ENCODE measurements at regions not wholly inside any gene's neighbourhood (a gene's known extent, or its start where the extent isn't known, plus 50 kb on each side); places are given as distances from the start of the nearest gene placed in this dataset.

GRCh38 chr12:46674800-46675199 is 151.0 kb downstream of the SLC38A4 start:
- Histone ChIP-seq H3K36me3 (ENCODE audit: control insufficient read depth in 1 of 2, insufficient read depth in 2 of 2, low read length in 2 of 2) (no peaks in the 10 kb centered on the region), H3K4me3 (replicated peaks in 1 of 2; ENCODE audit: low read depth in 1 of 2, low read length in 2 of 2) (no peak overlapping the region), H3K4me1 (ENCODE audit: control insufficient read depth in 1 of 2, insufficient read depth in 2 of 2, low read length in 2 of 2) (peaks cover 42 to 44% of the 10 kb centered on the region in 2 experiments), H3K9me3 (ENCODE audit: control insufficient read depth in 1 of 2, insufficient read depth in 1 of 2, low read depth in 1 of 2, low read length in 2 of 2) (no peaks in the 10 kb centered on the region), H3K27ac (ENCODE audit: low read depth, low read length) (peak overlapping the region; percentile 50; the same call in 1 of the 2 replicates), H3K27me3 (ENCODE audit: insufficient read depth, low read length) (no peaks in the 10 kb centered on the region), H3K4me2 (ENCODE audit: low read length) (peak overlapping the region; percentile 54), H2AFZ (ENCODE audit: low read depth, low read length, poor library complexity, severe bottlenecking) (peak overlapping the region; percentile 55), H3K9me2 (ENCODE audit: insufficient read depth) (no peaks in the 10 kb centered on the region), H4K20me1 (ENCODE audit: insufficient read depth) (no peaks in the 10 kb centered on the region), H3K9ac (ENCODE audit: low read length) (0 out of 2 replicates have a peak overlapping the region, but pooled peaks have one; percentile 26), H3K79me2 (ENCODE audit: insufficient read depth, low read length) (no peaks in the 10 kb centered on the region)
- ATAC-seq: peak; percentile 33; the same call in 1 of the 2 replicates
- DNase-seq (ENCODE audit: low read depth, low spot score): no peak
- CTCF ChIA-PET: interaction anchor here (1.1 to 2.7 kb wide), 8 partner anchors 10 to 550 kb away, joined by 3 to 9 read pairs (median 4); no protein-coding TSS in a partner anchor
- no TSS peak for BruUV-seq (replicated peaks)
- TF ChIP-seq RAD21 (IDR thresholded peaks at IDR 0.05; ENCODE audit: low read depth) (0 out of 2 replicates have a peak, but pooled peaks have one; percentile 6), TCF7L2 (IDR thresholded peaks at IDR 0.05; ENCODE audit: borderline replicate concordance, extremely low read depth, insufficient read depth, insufficient read length) (no peak)
- intact Hi-C loops (cut with micrococcal nuclease): loop anchor here (1.0 to 10.0 kb wide), 9 partner anchors 258 to 680 kb away; partner anchors contain the start of genes SCAF11, SLC38A1 and SLC38A2
- RAD21 ChIA-PET (ENCODE audit: low non-redundant PET in 1 of 2, low total read pairs in 2 of 2, uncharacterized antibody in 2 of 2, unreplicated experiment in 2 of 2): no interaction called here
- POLR2A ChIA-PET: interaction anchor here (0.7 to 1.3 kb wide), 4 partner anchors 9 to 309 kb away, joined by 3 to 6 read pairs (median 4); no protein-coding TSS in a partner anchor

GRCh38 chr12:46674129-46674528 is 151.7 kb downstream of the SLC38A4 start:
- ChIA-PET RAD21 (ENCODE audit: low non-redundant PET in 1 of 2, low total read pairs in 2 of 2, uncharacterized antibody in 2 of 2, unreplicated experiment in 2 of 2) (no interaction called here), POLR2A (interaction anchor here (0.7 to 1.3 kb wide), 5 partner anchors 8 to 318 kb away, joined by 3 to 6 read pairs (median 4); no protein-coding TSS in a partner anchor), CTCF (interaction anchor here (1.1 to 2.7 kb wide), 6 partner anchors 10 to 549 kb away, joined by 3 to 9 read pairs (median 4); no protein-coding TSS in a partner anchor)
- BruUV-seq (replicated peaks): no TSS peak
- DNase-seq (ENCODE audit: low read depth, low spot score): no peak
- intact Hi-C loops (cut with micrococcal nuclease): loop anchor here (10.0 kb wide), 2 partner anchors 549 to 679 kb away; partner anchors contain the start of gene SCAF11
- Histone ChIP-seq H3K9me2 (ENCODE audit: insufficient read depth) (no peaks in the 10 kb centered on the region), H3K79me2 (ENCODE audit: insufficient read depth, low read length) (no peaks in the 10 kb centered on the region), H3K4me1 (ENCODE audit: control insufficient read depth in 1 of 2, insufficient read depth in 2 of 2, low read length in 2 of 2) (peaks cover 42 to 44% of the 10 kb centered on the region in 2 experiments), H3K4me2 (ENCODE audit: low read length) (no peak overlapping the region), H3K36me3 (ENCODE audit: control insufficient read depth in 1 of 2, insufficient read depth in 2 of 2, low read length in 2 of 2) (no peaks in the 10 kb centered on the region), H3K4me3 (replicated peaks in 1 of 2; ENCODE audit: low read depth in 1 of 2, low read length in 2 of 2) (no peak overlapping the region), H3K27ac (ENCODE audit: low read depth, low read length) (peak overlapping the region; percentile 50; the same call in 1 of the 2 replicates), H3K9me3 (ENCODE audit: control insufficient read depth in 1 of 2, insufficient read depth in 1 of 2, low read depth in 1 of 2, low read length in 2 of 2) (no peaks in the 10 kb centered on the region), H3K27me3 (ENCODE audit: insufficient read depth, low read length) (no peaks in the 10 kb centered on the region), H4K20me1 (ENCODE audit: insufficient read depth) (no peaks in the 10 kb centered on the region), H3K9ac (ENCODE audit: low read length) (no peak overlapping the region), H2AFZ (ENCODE audit: low read depth, low read length, poor library complexity, severe bottlenecking) (no peak overlapping the region)
- ATAC-seq: no peak
- TF ChIP-seq SP1 (IDR thresholded peaks at IDR 0.05; ENCODE audit: low read depth): no peak
- no peak for TF ChIP-seq REST (IDR thresholded peaks at IDR 0.05; ENCODE audit: low read depth)

Measured in HCT116 (cell line).